Lower leg skin (tissue), 4 donors: ENCODE measurements at regions not wholly inside any gene's neighbourhood (a gene's known extent, or its start where the extent isn't known, plus 50 kb on each side); places are given as distances from the start of the nearest gene placed in this dataset.

Experiments used
- DNase-seq, 2 donors: peaks; one replicate each; pipeline ENCODE4 v3.0.0-alpha.2; 2019; ENCODE audit warnings: low spot score in 2 of 2
- H3K4me3 ChIP-seq: fragments of 200-600 bp; sonication (generic); 2 replicates; pipeline ENCODE4 v1.5.1; 2017; ENCODE audit warnings: mild to moderate bottlenecking, low read depth; ENCODE audit not compliant: poor library complexity, severe bottlenecking
- CTCF ChIP-seq, 3 donors: fragments of 450-650 bp; IDR thresholded peaks; one replicate each; pipeline ENCODE4 v1.5.1; 2016; ENCODE audit warnings: antibody characterized with exemption in 3 of 3, mild to moderate bottlenecking in 3 of 3, moderate library complexity in 2 of 3
- POLR2A ChIP-seq, 2 donors: fragments of 450-650 bp; IDR thresholded peaks; one replicate each; pipeline ENCODE4 v1.6.1; 2016 to 2017; ENCODE audit warnings: antibody characterized with exemption in 2 of 2, mild to moderate bottlenecking in 1 of 2, moderate library complexity in 1 of 2
- WGBS, 2 donors: methylation state at CpG; one replicate each; pipeline ENCODE4 v1.1.5; 2018; 5-methylcytosine and 5-hydroxymethylcytosine counted together
- intact Hi-C: fragments of 100-400 bp; cut with DNase I; formaldehyde crosslinking; loops from one replicate; pipeline ENCODE4 v1.15.0; 2023; ENCODE audit warnings: low total_unique reads

GRCh38 chr12:132424811-132425210 lies 65.1 kb upstream of the FBRSL1 start:
- no peak for DNase-seq
- intact Hi-C loops: no loop called here
- 82 to 87% methylated on average over 4 of the region's 4 CpGs for WGBS, 2 donors
- no peak overlapping the region for H3K4me3 ChIP-seq
- no peak for TF ChIP-seq CTCF (IDR thresholded peaks at IDR 0.05)
- no peak for TF ChIP-seq POLR2A (IDR thresholded peaks at IDR 0.05)

GRCh38 chr12:132423820-132424645 lies 65.9 kb upstream of the FBRSL1 start:
- 32 to 43% methylated on average over 23 to 31 of the region's 31 CpGs for WGBS, 2 donors
- no peak for TF ChIP-seq CTCF (IDR thresholded peaks at IDR 0.05)
- no peak for TF ChIP-seq POLR2A (IDR thresholded peaks at IDR 0.05)
- no peak for DNase-seq
- no peak overlapping the region for H3K4me3 ChIP-seq
- intact Hi-C loops: no loop called here

GRCh38 chr12:132423251-132423819 lies 66.6 kb upstream of the FBRSL1 start:
- intact Hi-C loops: no loop called here
- DNase-seq: no peak
- H3K4me3 ChIP-seq: no peak overlapping the region
- WGBS, 2 donors: 66 to 68% methylated on average over 18 to 26 of the region's 29 CpGs
- TF ChIP-seq CTCF (IDR thresholded peaks at IDR 0.05) (no peak), POLR2A (IDR thresholded peaks at IDR 0.05) (no peak)

GRCh38 chr12:132422381-132423043 lies 67.4 kb upstream of the FBRSL1 start:
- no peak for DNase-seq
- intact Hi-C loops: no loop called here
- TF ChIP-seq POLR2A (IDR thresholded peaks at IDR 0.05) (no peak), CTCF (IDR thresholded peaks at IDR 0.05) (no peak)
- no peak overlapping the region for H3K4me3 ChIP-seq
- 49 to 53% methylated on average over 4 to 6 of the region's 6 CpGs for WGBS, 2 donors

- intact Hi-C loops: no loop called here
- DNase-seq: no peak
- H3K4me3 ChIP-seq: no peak overlapping the region
- TF ChIP-seq POLR2A (IDR thresholded peaks at IDR 0.05): no peak
- TF ChIP-seq CTCF (IDR thresholded peaks at IDR 0.05): no peak
- WGBS, 2 donors: 56 to 59% methylated on average over 8 to 10 of the region's 10 CpGs
These were observed 67.9 kb upstream of the FBRSL1 start for GRCh38 chr12:132422040-132422380.
